Stimulated activated naive CD8-positive, alpha-beta T cell treated with anti-CD3 and anti-CD28 coated beads, Interleukin-15, amount 100 ng/mL, for 72 hours (primary cell): ENCODE measurements at regions not wholly inside any gene's neighbourhood (a gene's known extent, or its start where the extent isn't known, plus 50 kb on each side); places are given as distances from the start of the nearest gene placed in this dataset.

Experiments
- ATAC-seq: fragments of 150-1000 bp; cut with Tn5 transposase; 2 replicates; pipeline ENCODE4 v1.10.0; 2021; ENCODE audit warnings: mild to moderate bottlenecking, moderate library complexity
- DNase-seq, 2 donors: peaks; one replicate each; pipeline ENCODE4 v3.0.0; 2021 to 2022
- H3K27ac Mint-ChIP-seq, 2 donors: one replicate each; pipeline ENCODE4 v1.8.0; 2022; ENCODE audit warnings: mild to moderate bottlenecking in 2 of 2, mixed read lengths in 2 of 2, moderate library complexity in 2 of 2
- H3K27me3 Mint-ChIP-seq: one replicate; pipeline ENCODE4 v1.8.0; 2022; ENCODE audit warnings: mixed read lengths
- H3K4me1 Mint-ChIP-seq: one replicate; pipeline ENCODE4 v1.8.0; 2022; ENCODE audit warnings: mild to moderate bottlenecking, mixed read lengths
- H3K4me3 Mint-ChIP-seq, 2 donors: one replicate each; pipeline ENCODE4 v1.8.0; 2022; ENCODE audit warnings: mild to moderate bottlenecking in 2 of 2, mixed read lengths in 2 of 2, moderate library complexity in 1 of 2
- H3K9me3 Mint-ChIP-seq, 2 donors: one replicate each; pipeline ENCODE4 v1.8.0; 2022; ENCODE audit warnings: mixed read lengths in 2 of 2

DNA sequence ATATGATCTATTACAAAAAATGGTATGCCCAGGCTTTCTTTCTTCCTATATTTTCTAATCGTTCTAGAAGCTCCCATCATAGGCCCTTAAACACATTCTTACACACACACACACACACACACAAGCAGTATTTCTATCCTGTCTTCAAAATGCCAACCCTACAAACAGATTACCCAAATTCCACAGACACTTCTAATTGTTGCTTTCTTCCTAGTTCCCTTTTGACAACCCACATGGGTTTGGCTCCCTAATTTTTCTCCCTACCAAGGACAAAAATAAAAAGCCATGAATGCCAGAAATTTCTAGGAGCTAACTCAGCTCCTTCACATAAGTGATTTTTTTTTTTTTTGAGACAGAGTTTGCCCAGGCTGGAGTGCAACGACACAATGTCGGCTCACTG lies 60.3 kb upstream of the NTF3 start:
- no peak for DNase-seq
- Mint-ChIP-seq H3K9me3 (no peaks in the 10 kb centered on the region), H3K4me3 (no peak overlapping the region), H3K4me1 (no peaks in the 10 kb centered on the region), H3K27me3 (peaks cover 15% of the 10 kb centered on the region), H3K27ac (no peak overlapping the region)
- ATAC-seq, result no peak

DNA sequence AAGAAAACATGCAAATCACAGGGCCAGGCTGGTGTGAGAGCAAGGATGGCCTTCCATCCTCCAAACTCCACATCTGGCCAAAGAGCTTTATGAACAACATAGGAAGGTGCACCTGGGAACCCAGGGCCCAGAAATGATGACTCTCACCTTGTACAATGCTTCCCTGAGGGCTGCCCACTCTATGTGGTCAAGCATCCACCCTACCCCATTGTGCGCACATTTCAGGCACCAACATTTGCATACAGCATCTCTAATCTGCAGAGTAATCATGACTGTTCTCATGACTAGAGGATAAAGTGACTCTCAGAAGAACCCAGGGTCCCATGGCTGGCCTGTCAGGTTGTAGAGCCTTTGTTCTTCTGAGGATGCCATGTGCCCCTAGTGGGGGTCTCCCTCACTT lies 57.2 kb upstream of the NTF3 start:
- Mint-ChIP-seq H3K27ac (no peak overlapping the region), H3K4me1 (no peaks in the 10 kb centered on the region), H3K4me3 (no peak overlapping the region), H3K9me3 (no peaks in the 10 kb centered on the region), H3K27me3 (peaks cover 7% of the 10 kb centered on the region)
- ATAC-seq (no peak), DNase-seq (no peak)

GRCh38 chr12:5375547-5376295 lies 56.2 kb upstream of the NTF3 start:
- Mint-ChIP-seq H3K4me3 (no peak overlapping the region), H3K27me3 (no peaks in the 10 kb centered on the region), H3K27ac (no peak overlapping the region), H3K9me3 (no peaks in the 10 kb centered on the region), H3K4me1 (no peaks in the 10 kb centered on the region)
- no peak for DNase-seq
- ATAC-seq, result no peak

DNA sequence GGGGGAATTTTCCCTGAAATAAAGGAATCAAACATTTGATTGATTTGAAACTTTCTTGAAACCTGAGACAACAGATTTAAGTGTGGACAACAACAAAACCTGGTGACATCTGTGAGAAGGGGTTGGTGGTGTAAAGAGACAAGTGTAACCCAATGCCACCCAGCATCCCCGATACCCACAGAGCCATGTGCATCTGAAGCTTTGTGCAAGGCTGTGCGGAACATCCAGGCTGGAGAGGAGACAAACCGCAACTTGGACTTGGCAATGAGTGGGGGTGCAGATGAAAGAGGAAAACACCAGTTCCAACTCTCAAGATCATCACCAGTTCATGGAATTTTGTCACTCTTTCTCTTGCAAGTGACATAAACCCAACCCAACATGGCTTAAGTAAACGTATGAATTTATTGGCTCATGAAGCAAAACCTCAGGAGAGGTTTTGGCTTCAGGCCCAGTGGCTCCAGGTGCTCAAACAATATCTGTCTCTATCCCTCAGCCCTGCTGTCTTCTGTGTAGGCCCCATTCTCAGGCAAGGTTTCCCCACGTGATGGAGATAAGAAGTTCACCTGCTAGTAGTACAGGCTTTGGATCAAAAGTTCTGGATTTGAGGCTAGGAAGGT lies 55.2 kb upstream of the NTF3 start:
- H3K27me3 Mint-ChIP-seq, result no peaks in the 10 kb centered on the region
- no peak for DNase-seq
- no peak overlapping the region for H3K4me3 Mint-ChIP-seq
- no peak for ATAC-seq
- H3K4me1 Mint-ChIP-seq, result no peaks in the 10 kb centered on the region
- no peaks in the 10 kb centered on the region for H3K9me3 Mint-ChIP-seq
- H3K27ac Mint-ChIP-seq, result no peak overlapping the region

GRCh38 chr12:5377997-5378592 lies 53.8 kb upstream of the NTF3 start:
- H3K27me3 Mint-ChIP-seq, result no peaks in the 10 kb centered on the region
- H3K4me1 Mint-ChIP-seq, result no peaks in the 10 kb centered on the region

GRCh38 chr12:5379749-5380496 lies 52.0 kb upstream of the NTF3 start:
- H3K27ac Mint-ChIP-seq, result no peak overlapping the region
- H3K4me3 Mint-ChIP-seq, result no peak overlapping the region
- no peaks in the 10 kb centered on the region for H3K4me1 Mint-ChIP-seq
- H3K9me3 Mint-ChIP-seq, result no peaks in the 10 kb centered on the region
- H3K27me3 Mint-ChIP-seq, result no peaks in the 10 kb centered on the region
- ATAC-seq, result no peak
- no peak for DNase-seq

More at GRCh38 chr12:5377997-5378592, 53.8 kb upstream of the NTF3 start:
- no peaks in the 10 kb centered on the region for H3K9me3 Mint-ChIP-seq
- H3K4me3 Mint-ChIP-seq, result no peak overlapping the region
- ATAC-seq (no peak), DNase-seq (no peak)
- no peak overlapping the region for H3K27ac Mint-ChIP-seq
